ENCODE measurements at regions not wholly inside any gene's neighbourhood (a gene's known extent, or its start where the extent isn't known, plus 50 kb on each side); places are given as distances from the start of the nearest gene placed in this dataset.

DNA sequence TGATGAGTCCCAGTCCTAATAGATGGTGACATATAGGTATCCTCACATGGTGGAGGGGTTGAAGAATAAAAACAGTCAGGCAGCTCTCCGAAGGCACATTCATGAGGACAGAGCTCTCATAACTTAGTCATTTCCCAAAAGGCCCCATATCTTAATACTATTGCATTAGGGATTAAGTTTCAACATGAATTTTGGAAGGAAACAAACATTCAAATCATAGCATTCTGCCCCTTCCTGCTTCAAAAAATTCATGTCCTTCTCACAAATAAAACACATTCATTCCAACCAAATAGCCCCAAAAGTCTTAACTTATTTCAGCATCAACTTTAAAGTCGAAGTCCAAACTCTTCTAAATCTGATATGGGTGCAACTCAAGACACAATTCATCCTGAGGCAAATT is 277.2 kb upstream of the NR4A3 start:
- TF ChIP-seq, protein P1, sequence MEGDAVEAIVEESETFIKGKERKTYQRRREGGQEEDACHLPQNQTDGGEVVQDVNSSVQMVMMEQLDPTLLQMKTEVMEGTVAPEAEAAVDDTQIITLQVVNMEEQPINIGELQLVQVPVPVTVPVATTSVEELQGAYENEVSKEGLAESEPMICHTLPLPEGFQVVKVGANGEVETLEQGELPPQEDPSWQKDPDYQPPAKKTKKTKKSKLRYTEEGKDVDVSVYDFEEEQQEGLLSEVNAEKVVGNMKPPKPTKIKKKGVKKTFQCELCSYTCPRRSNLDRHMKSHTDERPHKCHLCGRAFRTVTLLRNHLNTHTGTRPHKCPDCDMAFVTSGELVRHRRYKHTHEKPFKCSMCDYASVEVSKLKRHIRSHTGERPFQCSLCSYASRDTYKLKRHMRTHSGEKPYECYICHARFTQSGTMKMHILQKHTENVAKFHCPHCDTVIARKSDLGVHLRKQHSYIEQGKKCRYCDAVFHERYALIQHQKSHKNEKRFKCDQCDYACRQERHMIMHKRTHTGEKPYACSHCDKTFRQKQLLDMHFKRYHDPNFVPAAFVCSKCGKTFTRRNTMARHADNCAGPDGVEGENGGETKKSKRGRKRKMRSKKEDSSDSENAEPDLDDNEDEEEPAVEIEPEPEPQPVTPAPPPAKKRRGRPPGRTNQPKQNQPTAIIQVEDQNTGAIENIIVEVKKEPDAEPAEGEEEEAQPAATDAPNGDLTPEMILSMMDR (IDR thresholded peaks at IDR 0.05; ENCODE audit: insufficient read depth, low read length): no peak
- no peak for TF ChIP-seq POLR2AphosphoS5 (IDR thresholded peaks at IDR 0.05; ENCODE audit: low read depth)
- TF ChIP-seq, protein P2, sequence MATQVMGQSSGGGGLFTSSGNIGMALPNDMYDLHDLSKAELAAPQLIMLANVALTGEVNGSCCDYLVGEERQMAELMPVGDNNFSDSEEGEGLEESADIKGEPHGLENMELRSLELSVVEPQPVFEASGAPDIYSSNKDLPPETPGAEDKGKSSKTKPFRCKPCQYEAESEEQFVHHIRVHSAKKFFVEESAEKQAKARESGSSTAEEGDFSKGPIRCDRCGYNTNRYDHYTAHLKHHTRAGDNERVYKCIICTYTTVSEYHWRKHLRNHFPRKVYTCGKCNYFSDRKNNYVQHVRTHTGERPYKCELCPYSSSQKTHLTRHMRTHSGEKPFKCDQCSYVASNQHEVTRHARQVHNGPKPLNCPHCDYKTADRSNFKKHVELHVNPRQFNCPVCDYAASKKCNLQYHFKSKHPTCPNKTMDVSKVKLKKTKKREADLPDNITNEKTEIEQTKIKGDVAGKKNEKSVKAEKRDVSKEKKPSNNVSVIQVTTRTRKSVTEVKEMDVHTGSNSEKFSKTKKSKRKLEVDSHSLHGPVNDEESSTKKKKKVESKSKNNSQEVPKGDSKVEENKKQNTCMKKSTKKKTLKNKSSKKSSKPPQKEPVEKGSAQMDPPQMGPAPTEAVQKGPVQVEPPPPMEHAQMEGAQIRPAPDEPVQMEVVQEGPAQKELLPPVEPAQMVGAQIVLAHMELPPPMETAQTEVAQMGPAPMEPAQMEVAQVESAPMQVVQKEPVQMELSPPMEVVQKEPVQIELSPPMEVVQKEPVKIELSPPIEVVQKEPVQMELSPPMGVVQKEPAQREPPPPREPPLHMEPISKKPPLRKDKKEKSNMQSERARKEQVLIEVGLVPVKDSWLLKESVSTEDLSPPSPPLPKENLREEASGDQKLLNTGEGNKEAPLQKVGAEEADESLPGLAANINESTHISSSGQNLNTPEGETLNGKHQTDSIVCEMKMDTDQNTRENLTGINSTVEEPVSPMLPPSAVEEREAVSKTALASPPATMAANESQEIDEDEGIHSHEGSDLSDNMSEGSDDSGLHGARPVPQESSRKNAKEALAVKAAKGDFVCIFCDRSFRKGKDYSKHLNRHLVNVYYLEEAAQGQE (IDR thresholded peaks at IDR 0.05; ENCODE audit: insufficient replicate concordance, low read depth): no peak

Measured in HL-60 (cell line).